GM23248 (cell line): ENCODE measurements at regions not wholly inside any gene's neighbourhood (a gene's known extent, or its start where the extent isn't known, plus 50 kb on each side); places are given as distances from the start of the nearest gene placed in this dataset.

Experiments
- DNase-seq: peaks from one replicate; pipeline ENCODE4 v3.0.0-alpha.2; 2015
- H2AFZ ChIP-seq: fragments of 200-600 bp; sonication (generic); 2 replicates; pipeline ENCODE4 v1.6.1; 2016; ENCODE audit warnings: antibody characterized with exemption
- H3F3A ChIP-seq: fragments of 200-600 bp; sonication (generic); 2 replicates; pipeline ENCODE4 v1.6.1; 2016; ENCODE audit warnings: mild to moderate bottlenecking, antibody characterized with exemption, mixed run types; ENCODE audit not compliant: insufficient read depth
- H3K27ac ChIP-seq: fragments of 200-600 bp; sonication (generic); 2 replicates; pipeline ENCODE4 v1.5.1; 2016; ENCODE audit warnings: mild to moderate bottlenecking
- H3K27me3 ChIP-seq: fragments of 200-600 bp; sonication (generic); replicated peaks from 2 replicates; pipeline ENCODE4 v1.6.1; 2016; ENCODE audit warnings: mild to moderate bottlenecking; ENCODE audit not compliant: insufficient read depth
- H3K36me3 ChIP-seq: fragments of 200-600 bp; sonication (generic); 2 replicates; pipeline ENCODE4 v1.6.1; 2016; ENCODE audit warnings: low read depth, mild to moderate bottlenecking
- H3K4me1 ChIP-seq: fragments of 200-600 bp; sonication (generic); 2 replicates; pipeline ENCODE4 v1.6.1; 2016; ENCODE audit warnings: mild to moderate bottlenecking; ENCODE audit not compliant: insufficient read depth
- H3K4me2 ChIP-seq: fragments of 200-600 bp; sonication (generic); one replicate; pipeline ENCODE4 v1.6.1; 2016; ENCODE audit warnings: mild to moderate bottlenecking; ENCODE audit not compliant: unreplicated experiment
- H3K4me3 ChIP-seq: fragments of 200-600 bp; sonication (generic); 2 replicates; pipeline ENCODE4 v1.5.1; 2016; ENCODE audit warnings: mild to moderate bottlenecking
- H3K79me2 ChIP-seq: fragments of 200-600 bp; sonication (generic); 2 replicates; pipeline ENCODE4 v1.6.1; 2016; ENCODE audit warnings: mild to moderate bottlenecking; ENCODE audit not compliant: insufficient read depth
- H3K9ac ChIP-seq: fragments of 200-600 bp; sonication (generic); 2 replicates; pipeline ENCODE4 v1.6.1; 2016; ENCODE audit warnings: mild to moderate bottlenecking
- H3K9me2 ChIP-seq: fragments of 200-600 bp; sonication (generic); 2 replicates; pipeline ENCODE4 v1.6.1; 2016; ENCODE audit warnings: mixed run types, mild to moderate bottlenecking, moderate library complexity; ENCODE audit not compliant: insufficient read depth
- H3K9me3 ChIP-seq: fragments of 200-600 bp; sonication (generic); one replicate; pipeline ENCODE4 v1.6.1; 2017; ENCODE audit warnings: low read depth
- H4K20me1 ChIP-seq: fragments of 200-600 bp; sonication (generic); 2 replicates; pipeline ENCODE4 v1.6.0; 2016; ENCODE audit not compliant: insufficient read depth
- EZH2 ChIP-seq: fragments of 200-600 bp; sonication (generic); IDR thresholded peaks from 2 replicates; pipeline ENCODE4 v1.6.1; 2018; ENCODE audit warnings: antibody characterized with exemption, mild to moderate bottlenecking; ENCODE audit not compliant: insufficient read depth, poor library complexity, severe bottlenecking
- EZH2phosphoT487 ChIP-seq: fragments of 200-600 bp; sonication (generic); IDR thresholded peaks from 2 replicates; pipeline ENCODE4 v1.6.1; 2018; ENCODE audit warnings: antibody characterized with exemption, moderate library complexity, mild to moderate bottlenecking, low read depth; ENCODE audit not compliant: insufficient read depth
- WGBS, 2 experiments: methylation state at CpG; one replicate each; pipeline ENCODE4 v1.1.6; 2015 to 2017; ENCODE audit warnings: low lambda C conversion rate in 2 of 2, low coverage in 1 of 2; ENCODE audit errors: missing lambda C conversion rate in 2 of 2; 5-methylcytosine and 5-hydroxymethylcytosine counted together
- in situ Hi-C: fragments of 300-500 bp; cut with MboI; formaldehyde crosslinking; loops from 2 replicates; pipeline ENCODE4 v1.15.0; 2020

- H3K27me3 ChIP-seq = no peaks in the 10 kb centered on the region
- H3K27ac ChIP-seq = no peak overlapping the region
- in situ Hi-C loops = no loop called here
- no peak overlapping the region for H2AFZ ChIP-seq
- no peak for TF ChIP-seq EZH2
- TF ChIP-seq EZH2phosphoT487 = no peak
- no peaks in the 10 kb centered on the region for H3F3A ChIP-seq
- no peaks in the 10 kb centered on the region for H3K9me3 ChIP-seq
- no peaks in the 10 kb centered on the region for H3K4me1 ChIP-seq
- H3K4me3 ChIP-seq = no peak overlapping the region
- no peak for DNase-seq
- H3K4me2 ChIP-seq = no peak overlapping the region
- H3K79me2 ChIP-seq = no peaks in the 10 kb centered on the region
- H3K9ac ChIP-seq = no peak overlapping the region
- H3K9me2 ChIP-seq = no peaks in the 10 kb centered on the region
- no peaks in the 10 kb centered on the region for H4K20me1 ChIP-seq
- H3K36me3 ChIP-seq = no peaks in the 10 kb centered on the region
Observed at GRCh38 chr5:120985526-120985925, 521.4 kb downstream of the PRR16 start.

- no peaks in the 10 kb centered on the region for H3K79me2 ChIP-seq
- no peaks in the 10 kb centered on the region for H3F3A ChIP-seq
- H3K36me3 ChIP-seq = no peaks in the 10 kb centered on the region
- no peaks in the 10 kb centered on the region for H4K20me1 ChIP-seq
- WGBS, 2 experiments = 61% methylated on average over 1 of the region's 1 CpG
- H3K27ac ChIP-seq = no peak overlapping the region
- no peaks in the 10 kb centered on the region for H3K27me3 ChIP-seq
- no peaks in the 10 kb centered on the region for H3K9me2 ChIP-seq
- no peaks in the 10 kb centered on the region for H3K9me3 ChIP-seq
- no peak overlapping the region for H3K9ac ChIP-seq
- TF ChIP-seq EZH2 (no peak), EZH2phosphoT487 (no peak)
- in situ Hi-C loops = no loop called here
- H2AFZ ChIP-seq = no peak overlapping the region
- no peaks in the 10 kb centered on the region for H3K4me1 ChIP-seq
- H3K4me3 ChIP-seq = no peak overlapping the region
- H3K4me2 ChIP-seq = no peak overlapping the region
- no peak for DNase-seq
Observed at GRCh38 chr5:120988491-120988890, 524.4 kb downstream of the PRR16 start.

- H3K9me2 ChIP-seq = no peaks in the 10 kb centered on the region
- H3K4me3 ChIP-seq = no peak overlapping the region
- DNase-seq = no peak
- H3K27ac ChIP-seq = no peak overlapping the region
- H3K4me2 ChIP-seq = no peak overlapping the region
- H3K27me3 ChIP-seq = no peaks in the 10 kb centered on the region
- no peaks in the 10 kb centered on the region for H3F3A ChIP-seq
- no peaks in the 10 kb centered on the region for H4K20me1 ChIP-seq
- H3K9me3 ChIP-seq = no peaks in the 10 kb centered on the region
- in situ Hi-C loops = no loop called here
- no peaks in the 10 kb centered on the region for H3K36me3 ChIP-seq
- H3K4me1 ChIP-seq = no peaks in the 10 kb centered on the region
- H3K9ac ChIP-seq = no peak overlapping the region
- no peaks in the 10 kb centered on the region for H3K79me2 ChIP-seq
- no peak for TF ChIP-seq EZH2phosphoT487
- TF ChIP-seq EZH2 = no peak
- H2AFZ ChIP-seq = no peak overlapping the region
Observed at GRCh38 chr5:120988941-120989340, 524.8 kb downstream of the PRR16 start.

GRCh38 chr5:120991569-120991968, 527.5 kb downstream of the PRR16 start:
- Histone ChIP-seq H3K4me3 (no peak overlapping the region), H3K36me3 (no peaks in the 10 kb centered on the region), H3K27ac (no peak overlapping the region), H2AFZ (no peak overlapping the region), H3K9me3 (no peaks in the 10 kb centered on the region), H3K4me1 (no peaks in the 10 kb centered on the region), H3K9me2 (no peaks in the 10 kb centered on the region), H3K4me2 (no peak overlapping the region), H4K20me1 (no peaks in the 10 kb centered on the region), H3K9ac (no peak overlapping the region), H3F3A (no peaks in the 10 kb centered on the region), H3K27me3 (no peaks in the 10 kb centered on the region), H3K79me2 (no peaks in the 10 kb centered on the region)
- in situ Hi-C loops = no loop called here
- TF ChIP-seq EZH2 (no peak), EZH2phosphoT487 (no peak)
- no peak for DNase-seq
- 68 to 80% methylated on average over 2 of the region's 2 CpGs for WGBS, 2 experiments

GRCh38 chr5:120994112-120994511, 530.0 kb downstream of the PRR16 start:
- Histone ChIP-seq H3K9me3 (no peaks in the 10 kb centered on the region), H2AFZ (no peak overlapping the region), H3K4me3 (no peak overlapping the region), H3K9me2 (no peaks in the 10 kb centered on the region), H3K27ac (no peak overlapping the region), H3F3A (no peaks in the 10 kb centered on the region), H3K79me2 (no peaks in the 10 kb centered on the region), H3K9ac (no peak overlapping the region), H4K20me1 (no peaks in the 10 kb centered on the region), H3K27me3 (no peaks in the 10 kb centered on the region), H3K4me1 (no peaks in the 10 kb centered on the region), H3K36me3 (no peaks in the 10 kb centered on the region), H3K4me2 (no peak overlapping the region)
- WGBS, 2 experiments = 64 to 76% methylated on average over 1 of the region's 1 CpG
- in situ Hi-C loops = no loop called here
- no peak for DNase-seq
- TF ChIP-seq EZH2 (no peak), EZH2phosphoT487 (no peak)
